Testis (tissue), 2 donors: ENCODE measurements at regions not wholly inside any gene's neighbourhood (a gene's known extent, or its start where the extent isn't known, plus 50 kb on each side); places are given as distances from the start of the nearest gene placed in this dataset.

ENCODE experiments used
- POLR2A ChIP-seq: fragments of 450-650 bp; IDR thresholded peaks from one replicate; pipeline ENCODE4 v1.6.1; 2017; ENCODE audit warnings: antibody characterized with exemption, mild to moderate bottlenecking, moderate library complexity
- TF ChIP-seq, protein P1 (sequence below), 3 experiments: fragments of 450-650 bp in 2 of 3; fragments of 200-600 bp in 1 of 3; sonication (generic) in 1 of 3; IDR thresholded peaks; one replicate each; pipeline ENCODE4 v1.5.1; 2016 to 2019; ENCODE audit warnings: antibody characterized with exemption in 3 of 3, mild to moderate bottlenecking in 2 of 3, moderate library complexity in 1 of 3

DNA sequence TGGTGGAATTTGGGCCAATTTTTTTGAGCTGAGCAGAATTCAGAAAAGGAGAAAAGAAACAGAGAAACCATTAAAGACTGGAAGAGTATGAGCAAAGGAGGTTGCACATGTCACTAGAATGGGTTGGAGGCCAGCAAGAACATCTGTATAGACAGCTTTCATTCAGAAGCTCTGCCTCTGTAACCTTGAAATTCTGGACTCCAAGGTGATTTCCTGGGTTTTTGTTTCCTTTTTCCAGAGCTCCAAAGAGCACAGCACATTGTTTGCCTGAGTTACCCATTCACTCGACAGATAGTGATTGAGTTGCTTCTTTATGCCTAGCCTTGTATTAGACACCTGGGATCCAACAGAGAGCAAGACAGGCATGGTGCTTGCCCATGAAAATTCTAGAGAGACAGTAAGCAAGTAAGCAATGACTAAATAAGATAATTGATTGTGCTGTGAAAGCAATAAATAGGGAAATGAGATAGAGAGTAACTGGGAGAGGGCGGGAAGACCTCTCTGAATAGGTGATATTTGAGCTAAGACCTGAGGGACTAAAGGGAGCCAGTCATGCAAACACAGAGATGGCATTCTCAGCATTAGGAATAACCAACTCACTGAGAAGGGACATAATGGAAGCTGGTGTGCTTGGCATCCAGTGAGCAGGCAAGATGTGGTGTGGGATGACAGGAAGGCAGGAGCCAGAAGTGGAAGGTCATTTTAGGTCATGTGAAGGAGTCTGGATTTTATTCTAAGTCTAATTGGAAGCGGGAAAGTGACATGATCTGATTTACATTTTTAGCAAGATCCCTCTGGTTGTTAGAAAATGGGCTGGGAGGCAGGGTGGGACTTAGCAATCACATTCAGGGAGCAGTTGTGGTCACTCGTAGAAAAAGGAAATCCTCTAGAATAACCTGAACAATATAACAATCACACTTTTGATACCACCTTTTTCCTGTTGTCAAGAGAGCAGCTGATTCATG, 197.5 kb downstream of the HS3ST3A1 start:
- TF ChIP-seq, protein P1, sequence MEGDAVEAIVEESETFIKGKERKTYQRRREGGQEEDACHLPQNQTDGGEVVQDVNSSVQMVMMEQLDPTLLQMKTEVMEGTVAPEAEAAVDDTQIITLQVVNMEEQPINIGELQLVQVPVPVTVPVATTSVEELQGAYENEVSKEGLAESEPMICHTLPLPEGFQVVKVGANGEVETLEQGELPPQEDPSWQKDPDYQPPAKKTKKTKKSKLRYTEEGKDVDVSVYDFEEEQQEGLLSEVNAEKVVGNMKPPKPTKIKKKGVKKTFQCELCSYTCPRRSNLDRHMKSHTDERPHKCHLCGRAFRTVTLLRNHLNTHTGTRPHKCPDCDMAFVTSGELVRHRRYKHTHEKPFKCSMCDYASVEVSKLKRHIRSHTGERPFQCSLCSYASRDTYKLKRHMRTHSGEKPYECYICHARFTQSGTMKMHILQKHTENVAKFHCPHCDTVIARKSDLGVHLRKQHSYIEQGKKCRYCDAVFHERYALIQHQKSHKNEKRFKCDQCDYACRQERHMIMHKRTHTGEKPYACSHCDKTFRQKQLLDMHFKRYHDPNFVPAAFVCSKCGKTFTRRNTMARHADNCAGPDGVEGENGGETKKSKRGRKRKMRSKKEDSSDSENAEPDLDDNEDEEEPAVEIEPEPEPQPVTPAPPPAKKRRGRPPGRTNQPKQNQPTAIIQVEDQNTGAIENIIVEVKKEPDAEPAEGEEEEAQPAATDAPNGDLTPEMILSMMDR (IDR thresholded peaks at IDR 0.05) = no peak
- TF ChIP-seq POLR2A = no peak
